ENCODE measurements at regions not wholly inside any gene's neighbourhood (a gene's known extent, or its start where the extent isn't known, plus 50 kb on each side); places are given as distances from the start of the nearest gene placed in this dataset.
"Not testable (repeated sequence)": the region's sequence is repeated elsewhere in the genome, so short reads cannot be mapped to it uniquely, and the experiment has no call there.

DNA sequence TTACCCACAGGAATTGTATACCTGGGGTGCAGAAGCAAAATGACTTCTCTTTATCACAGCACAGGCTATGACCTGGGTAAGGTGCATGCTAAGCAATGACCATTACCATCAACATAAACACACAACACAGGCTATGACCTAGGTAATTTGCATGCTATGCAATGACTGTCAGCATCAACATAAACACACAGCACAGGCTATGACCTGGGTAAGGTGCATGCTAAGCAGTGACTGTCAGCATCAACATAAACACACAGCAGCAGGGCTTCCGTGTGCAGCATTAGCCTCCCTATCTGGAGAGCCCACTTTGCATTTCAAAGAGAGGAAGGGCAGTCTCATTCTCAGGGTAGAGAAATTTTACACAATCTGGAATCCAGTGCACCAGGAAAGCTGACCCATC, 583.0 kb downstream of the TMEM121 start:
- no peak for DNase-seq

DNA sequence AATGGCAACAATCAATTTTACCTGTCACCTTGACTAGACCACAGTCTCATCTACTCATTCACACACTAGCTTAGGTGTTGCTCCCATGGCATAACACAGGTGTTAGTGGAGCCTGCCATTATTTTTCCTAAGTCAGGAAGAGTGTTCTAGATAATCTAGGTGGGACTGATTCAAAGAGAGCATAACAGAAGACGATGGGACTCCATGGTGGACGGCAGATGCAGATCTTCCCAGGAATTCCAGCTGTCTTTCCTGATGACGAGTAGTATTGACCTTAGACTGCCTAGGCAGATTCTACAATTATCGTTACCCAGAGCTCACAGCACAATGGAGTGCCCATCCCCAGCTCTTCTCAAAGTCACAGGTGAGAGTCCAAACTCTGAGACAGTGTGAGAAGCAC, 589.0 kb downstream of the TMEM121 start:
- no peak for DNase-seq

DNA sequence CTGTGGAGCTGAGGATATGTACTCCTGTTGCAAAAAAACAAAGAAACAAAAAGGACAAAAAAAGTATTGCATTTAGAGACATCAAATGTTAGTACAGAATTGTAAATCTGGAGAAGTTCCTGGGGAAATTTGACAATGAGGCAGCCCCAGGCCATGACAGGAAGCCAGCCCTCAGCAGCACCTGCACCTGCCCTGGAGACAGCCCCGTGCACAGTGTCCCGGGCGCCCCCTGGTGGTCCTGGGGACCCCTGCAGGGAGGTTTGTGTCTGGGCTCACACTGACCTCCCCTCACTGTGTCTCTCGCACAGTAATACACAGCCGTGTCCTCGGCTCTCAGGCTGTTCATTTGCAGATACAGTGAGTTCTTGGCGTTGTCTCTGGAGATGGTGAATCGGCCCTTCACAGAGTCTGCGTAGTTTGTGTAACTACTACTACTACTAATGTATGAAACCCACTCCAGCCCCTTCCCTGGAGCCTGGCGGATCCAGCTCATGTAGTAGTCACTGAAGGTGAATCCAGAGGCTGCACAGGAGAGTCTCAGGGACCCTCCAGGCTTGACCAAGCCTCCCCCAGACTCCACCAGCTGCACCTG, 590.1 kb downstream of the TMEM121 start:
- DNase-seq: peak; percentile 22

DNA sequence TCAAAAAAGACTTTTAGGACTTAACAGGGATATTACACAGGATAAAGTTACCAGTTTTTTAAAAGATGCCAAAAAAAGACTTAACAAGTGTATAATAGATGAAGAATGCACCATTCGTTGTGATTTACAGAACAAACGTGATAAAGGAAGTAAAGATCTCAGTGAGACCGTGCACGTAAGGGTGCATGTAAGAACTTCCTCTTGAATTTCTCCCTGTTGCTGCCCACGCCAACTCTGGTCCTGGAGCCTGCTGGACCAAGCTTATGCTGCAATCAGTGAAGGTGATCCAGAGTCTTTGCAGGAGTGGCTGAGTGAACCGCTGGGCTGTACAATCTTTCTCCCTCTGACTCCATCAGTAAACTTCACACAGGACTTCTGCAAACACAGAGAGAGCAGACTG, 593.7 kb downstream of the TMEM121 start:
- DNase-seq: no peak

DNA sequence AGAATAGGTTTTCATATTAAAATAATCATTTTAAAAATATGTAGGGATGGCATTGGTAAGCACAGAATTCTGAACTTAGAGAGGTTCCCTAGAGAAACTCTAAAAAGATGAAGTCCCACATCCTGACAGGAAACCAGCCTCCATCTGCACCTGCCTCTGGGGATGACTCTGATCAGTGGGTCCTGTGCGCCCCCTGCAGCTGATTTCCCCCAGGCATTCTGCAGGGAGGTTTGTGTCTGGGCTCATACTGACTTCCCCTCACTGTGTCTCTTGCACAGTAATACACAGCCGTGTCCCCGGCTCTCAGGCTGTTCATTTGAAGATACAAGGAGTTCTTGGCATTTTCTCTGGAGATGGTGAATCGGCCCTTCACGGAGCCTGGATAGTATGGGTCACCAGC, 602.9 kb downstream of the TMEM121 start:
- no peak for DNase-seq

DNA sequence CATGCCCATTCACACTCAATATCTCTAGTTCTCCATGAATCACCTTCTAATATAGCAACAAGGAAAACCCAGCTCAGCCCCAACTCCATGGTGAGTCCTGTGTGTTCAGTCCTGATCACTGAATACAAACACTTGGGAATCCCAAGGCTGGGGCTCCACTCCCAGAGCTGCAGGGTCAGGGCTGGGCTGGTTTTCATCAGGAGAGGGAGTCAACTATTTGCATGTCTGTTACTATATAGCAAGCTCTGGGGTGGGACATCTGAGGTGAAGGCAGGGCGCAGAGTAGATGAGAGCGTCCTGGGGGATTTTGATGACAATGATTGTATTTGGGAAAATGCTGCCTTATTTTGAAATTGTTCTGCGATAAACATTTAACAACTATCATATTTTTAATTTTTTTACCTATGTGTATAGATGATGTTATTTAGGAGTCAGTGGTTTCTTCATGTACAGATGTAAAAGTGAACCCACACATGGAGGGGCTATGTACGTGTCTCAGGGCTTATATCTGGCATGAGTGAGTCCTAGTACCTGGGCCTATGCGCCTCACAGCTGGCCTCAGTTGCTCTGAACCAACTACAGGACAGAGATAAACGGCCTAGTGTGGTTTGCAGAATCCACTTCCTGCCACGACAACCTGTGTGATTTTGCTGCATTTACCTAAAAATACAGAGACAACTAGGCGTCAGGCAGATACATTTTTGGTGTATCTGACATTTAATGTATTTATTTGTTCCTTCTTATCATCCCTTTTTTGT, 603.7 kb downstream of the TMEM121 start:
- DNase-seq: not testable (repeated sequence)

DNA sequence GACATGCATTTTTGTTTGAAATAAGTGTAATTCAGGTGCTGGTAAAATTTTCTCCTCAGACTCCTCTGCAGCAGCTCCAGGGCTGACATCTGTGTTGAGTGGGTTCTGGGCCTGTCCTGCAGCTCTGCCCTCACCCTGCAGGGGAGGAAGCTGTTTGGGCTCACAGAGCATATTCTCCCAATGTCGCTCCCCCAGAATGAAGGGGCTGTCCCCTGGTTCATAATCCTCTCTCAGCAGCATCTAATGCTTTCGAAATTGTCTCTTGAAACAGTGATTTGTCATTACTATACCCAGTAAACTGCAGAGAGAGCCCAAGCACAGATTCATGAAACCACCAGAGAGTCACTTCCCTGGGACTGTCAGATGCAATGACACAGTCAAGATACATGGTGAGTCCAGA, 606.7 kb downstream of the TMEM121 start:
- DNase-seq: not testable (repeated sequence)

DNA sequence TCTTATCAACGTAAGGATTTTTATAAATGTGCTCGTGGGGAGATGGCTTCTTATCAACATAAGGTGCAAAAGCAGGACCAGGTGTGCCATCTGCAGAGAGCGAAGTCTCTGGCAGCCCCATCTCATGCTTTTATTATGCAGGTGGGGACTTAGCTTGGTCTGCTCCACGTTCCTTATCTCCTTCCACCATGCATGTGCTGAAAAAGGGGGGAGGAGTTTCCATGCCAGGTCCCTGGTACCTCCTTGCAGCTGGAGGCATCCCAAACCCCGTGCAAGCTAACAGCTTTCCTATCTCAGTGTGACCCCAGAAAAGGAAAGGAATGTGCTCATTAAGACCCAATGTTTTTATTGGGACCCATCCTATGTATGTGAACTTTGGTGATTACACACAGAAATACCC, 608.5 kb downstream of the TMEM121 start:
- DNase-seq: no peak

DNA sequence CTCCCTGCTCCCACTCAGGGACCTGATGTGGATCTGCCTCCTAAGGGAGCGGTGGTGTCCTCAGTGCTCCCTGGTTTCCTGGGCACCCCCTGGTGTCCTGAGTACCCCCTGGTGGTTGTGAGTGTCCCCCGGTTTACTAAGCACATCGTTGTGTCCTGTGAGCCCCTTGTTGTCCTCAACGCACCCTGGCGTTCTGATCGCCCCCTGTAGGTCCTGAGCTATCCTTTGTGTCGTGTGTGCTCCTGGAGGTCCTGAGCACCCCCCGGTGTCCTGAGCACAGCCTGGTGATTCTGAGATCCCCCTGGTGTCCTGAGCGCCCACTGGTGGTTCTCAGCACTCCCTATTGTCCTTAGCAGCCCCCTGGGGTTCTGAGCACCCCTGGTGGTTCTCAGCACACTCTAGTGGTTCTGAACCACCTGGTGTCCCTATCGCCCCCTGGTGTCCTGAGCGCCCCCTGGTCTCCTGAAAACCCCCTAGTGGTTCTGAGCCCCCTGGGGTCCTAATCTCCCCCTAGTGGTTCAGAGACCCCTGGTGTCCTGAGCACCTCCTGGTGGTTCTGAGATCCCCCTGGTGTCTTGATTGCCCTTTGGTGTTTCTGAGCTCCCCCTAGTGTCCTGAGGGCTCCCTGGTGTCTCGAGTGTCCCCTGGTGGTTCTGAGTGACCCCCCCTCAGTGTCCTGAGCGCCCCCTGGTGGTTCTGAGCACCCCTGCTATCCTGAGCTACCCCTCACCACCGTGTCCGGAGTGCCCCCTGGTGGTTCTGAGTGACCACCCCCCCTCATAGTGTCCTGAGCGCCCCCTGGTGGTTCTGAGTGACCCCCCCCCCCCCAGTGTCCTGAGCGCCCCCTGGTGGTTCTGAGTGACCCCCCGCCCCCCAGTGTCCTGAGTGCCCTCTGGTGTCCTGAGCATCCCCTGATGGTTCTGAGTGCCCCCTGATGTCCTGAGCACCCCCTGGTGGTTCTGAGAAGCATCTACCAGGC, 615.1 kb downstream of the TMEM121 start:
- DNase-seq: no peak

DNA sequence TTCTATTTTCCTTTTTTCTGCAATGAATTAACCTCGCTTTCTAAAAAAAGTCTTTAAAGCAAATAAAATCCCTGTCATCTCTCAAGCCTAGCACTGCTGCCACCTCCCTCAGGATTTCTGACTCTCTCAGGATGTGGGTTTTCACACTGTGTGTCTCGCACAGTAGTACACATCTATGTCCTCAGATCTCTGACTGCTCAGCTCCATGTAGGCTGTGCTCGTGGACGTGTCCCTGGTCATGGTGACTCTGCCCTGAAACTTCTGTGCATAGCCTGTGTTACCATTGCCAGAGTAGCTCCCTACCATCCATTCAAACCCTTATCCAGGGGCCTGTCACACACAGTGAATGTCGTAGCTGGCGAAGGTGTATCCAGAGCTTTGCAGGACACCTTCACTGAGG, 619.3 kb downstream of the TMEM121 start:
- not testable (repeated sequence) for DNase-seq

DNA sequence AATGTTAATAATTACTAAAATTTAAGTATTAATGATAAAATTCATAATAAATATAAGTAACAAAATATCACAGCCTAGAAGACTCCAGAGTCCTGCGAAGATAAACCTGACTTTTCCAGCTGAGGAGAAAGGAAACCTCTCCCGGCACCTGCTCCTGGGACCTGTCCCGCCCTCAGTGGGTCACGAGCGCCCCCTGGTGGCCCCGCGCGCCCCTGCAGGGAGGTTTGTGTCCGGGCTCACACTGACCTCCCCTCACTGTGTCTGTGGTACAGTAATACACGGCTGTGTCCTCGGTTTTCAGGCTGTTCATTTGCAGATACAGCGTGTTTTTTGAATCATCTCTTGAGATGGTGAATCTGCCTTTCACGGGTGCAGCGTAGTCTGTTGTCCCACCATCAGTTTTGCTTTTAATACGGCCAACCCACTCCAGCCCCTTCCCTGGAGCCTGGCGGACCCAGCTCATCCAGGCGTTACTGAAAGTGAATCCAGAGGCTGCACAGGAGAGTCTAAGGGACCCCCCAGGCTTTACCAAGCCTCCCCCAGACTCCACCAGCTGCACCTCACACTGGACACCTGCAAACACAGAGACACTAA, 627.1 kb downstream of the TMEM121 start:
- DNase-seq: peak; percentile 48

DNA sequence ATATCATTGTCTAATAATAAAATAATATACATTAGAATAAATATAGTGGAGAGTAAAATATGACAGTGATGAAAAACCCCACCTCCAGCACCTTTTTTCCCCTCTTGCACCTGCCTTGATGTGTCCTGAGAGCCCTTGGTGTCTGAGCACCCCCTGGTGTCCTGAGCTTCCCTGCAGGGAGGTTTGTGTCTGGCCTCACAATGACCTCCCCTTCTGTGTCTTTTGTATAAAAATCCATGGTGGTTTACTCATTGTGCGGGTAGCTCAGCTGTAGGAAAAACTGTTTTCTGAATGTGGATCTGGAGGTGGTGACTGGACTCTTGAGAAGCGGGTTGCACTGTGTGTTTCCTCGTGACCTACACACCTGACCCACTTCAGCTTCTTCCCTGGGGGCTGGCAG, 636.9 kb downstream of the TMEM121 start:
- DNase-seq: no peak

DNA sequence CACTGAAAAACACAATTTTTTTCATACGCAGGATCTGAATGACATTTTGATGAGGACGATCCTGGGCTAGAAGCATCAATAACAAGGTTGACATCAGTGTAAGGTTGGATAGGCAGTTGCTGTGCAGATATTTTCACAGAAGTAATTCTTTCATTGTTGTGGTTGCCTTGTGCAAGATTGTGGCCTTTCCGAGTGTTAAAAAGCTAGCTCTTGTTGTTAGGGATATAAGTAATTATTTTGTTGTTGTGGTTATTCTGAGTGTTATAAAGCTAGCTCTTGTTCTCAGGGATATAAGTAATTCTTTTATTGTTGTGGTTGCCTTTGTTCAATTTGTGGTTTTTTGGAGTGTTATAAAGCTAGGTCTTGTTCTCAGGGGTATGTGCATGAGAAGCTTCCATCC, 637.4 kb downstream of the TMEM121 start:
- not testable (repeated sequence) for DNase-seq

DNA sequence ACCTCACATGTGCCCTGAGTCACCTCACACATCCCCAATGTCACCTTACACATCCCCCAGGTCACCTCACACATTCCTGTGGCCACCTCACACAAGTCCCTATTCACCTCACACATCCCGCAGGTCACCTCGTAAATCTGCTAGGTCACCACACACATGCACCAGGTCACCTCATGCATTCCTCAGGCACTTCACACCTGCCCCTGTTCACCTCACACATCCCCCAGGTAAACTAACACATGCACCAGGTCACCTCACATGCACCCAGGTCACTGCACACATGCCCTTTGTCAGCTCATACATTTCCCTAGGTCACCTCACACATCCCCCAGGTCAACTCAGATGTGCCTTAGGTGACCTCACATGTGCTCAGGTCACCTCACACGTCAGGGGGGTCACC, 639.8 kb downstream of the TMEM121 start:
- DNase-seq: no peak

DNA sequence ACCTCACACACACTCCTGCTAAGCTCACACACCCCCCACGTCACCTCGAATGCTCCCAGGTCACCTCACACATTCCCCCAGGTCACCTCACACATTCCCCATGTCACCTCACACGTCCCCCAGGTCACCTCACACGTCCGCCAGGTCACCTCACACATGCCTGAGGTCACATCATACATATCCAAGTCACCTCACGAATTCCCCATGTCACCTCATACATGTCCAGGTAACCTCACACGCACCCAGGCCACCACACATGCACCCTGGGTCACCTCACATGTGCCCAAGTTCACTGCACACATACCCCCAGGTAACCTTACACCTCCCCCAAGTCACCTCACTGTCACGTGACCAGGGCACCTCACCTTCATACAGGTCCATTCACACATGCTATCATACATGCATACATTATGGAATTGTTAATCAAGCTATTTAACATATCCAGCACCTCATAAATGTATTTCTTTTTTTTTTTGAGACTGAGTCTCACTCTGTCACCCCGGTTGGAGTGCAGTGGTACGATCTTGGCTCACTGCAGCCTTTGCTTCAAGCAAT, 640.3 kb downstream of the TMEM121 start:
- DNase-seq: no peak

DNA sequence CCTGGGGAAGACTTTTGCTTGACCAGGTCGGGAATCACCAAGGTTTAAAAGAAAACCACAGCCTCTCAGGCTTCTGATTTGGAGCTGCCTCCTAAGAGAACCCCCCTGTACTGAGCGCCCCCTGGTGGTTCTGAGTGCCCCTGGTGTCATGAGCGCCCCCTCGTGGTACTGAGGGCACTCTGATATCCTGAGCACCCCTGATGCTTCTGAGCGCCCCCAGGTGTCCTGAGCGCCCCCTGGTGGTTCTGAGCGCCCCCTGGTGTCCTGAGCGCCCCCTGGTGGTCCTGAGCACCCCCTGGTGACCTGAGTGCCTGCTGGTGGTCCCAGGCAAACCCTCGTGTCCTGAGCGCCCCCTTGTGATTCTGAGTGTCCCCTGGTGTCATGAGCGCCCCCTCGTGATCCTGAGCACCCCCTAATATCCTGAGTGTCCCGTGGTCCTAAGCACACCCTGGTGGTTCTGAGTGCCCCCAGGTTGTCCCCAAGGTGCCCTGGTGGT, 643.8 kb downstream of the TMEM121 start:
- DNase-seq: not testable (repeated sequence)

DNA sequence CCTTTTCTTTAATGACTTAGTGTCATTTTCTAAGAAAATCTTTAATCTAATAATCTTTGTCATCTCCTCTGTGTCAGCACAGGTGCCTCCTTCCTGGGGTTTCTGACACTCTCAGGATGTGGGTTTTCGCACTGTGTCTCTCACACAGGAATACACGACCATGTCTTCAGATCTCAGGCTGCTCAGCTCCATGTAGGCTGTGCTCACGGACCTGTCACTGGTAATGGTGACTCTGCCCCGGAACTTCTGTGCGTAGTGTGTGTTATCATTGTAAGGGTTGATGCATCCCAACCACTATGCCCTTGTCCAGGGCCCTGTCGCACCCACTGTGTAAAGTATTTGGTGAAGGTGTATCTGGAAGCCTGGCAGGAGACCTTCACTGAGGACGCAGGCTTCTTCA, 647.8 kb downstream of the TMEM121 start:
- DNase-seq: no peak

DNA sequence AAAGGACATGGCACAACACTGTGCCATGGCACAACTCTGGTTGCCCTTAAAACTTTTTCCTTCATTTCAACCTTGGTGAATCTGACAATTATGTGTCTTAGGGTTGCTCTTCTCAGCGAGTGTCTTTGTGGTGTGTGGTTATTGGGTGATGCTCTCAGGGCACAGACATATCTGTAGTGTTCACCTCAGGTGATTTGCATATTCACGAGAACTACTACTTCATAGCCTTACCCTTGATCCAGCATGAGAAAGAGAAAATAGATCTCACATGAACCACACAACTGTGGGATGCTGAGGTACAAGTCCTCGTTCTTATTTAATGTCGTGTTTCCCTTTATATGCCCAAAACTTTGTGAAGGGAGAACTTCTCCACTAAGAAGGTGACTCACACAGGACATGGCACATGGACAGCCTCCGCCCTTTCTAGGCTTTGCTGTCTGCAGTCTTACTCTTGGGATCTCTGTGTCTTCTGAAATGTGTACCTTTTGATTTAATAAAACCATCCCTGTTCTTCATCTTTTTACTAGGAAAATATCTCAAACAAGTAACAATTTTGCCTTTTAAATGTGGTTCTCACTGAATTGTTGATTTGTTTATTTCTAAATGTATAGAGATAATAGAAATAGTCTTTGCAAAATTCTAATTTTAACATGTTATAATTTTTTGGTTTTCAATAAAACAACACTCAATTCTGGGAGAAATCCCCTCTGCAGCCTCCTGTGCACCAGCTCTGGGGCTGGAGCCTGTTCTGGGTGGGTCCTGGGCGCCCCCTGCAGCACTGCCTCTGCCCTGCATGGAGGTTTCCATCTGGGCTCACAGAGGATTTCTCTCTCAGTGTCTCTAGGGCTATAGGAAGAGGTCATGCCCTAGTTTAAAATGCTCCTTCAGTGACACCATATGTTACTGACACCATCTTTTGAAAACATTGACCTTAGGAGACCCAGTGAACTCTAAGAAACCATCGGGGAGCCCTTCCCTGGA, 651.2 kb downstream of the TMEM121 start:
- not testable (repeated sequence) for DNase-seq

DNA sequence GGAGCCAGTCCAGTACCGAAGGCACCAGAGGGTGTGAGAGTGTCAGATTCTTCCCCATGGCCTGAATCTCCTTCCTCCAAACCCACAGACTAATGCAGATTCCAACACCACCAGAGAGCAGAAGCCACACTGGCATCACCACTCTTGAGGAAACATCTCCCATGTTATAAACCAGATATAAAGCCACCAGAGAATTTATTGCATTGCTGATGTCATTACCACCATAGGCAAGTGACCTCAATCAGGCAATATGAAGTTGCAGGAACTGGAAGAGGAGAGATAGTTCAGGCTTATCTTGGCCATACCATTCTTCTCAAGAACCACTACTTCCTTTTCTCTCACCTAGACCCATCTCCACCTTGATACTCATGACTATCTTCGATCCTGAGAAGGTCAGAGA, 653.4 kb downstream of the TMEM121 start:
- DNase-seq: no peak

DNA sequence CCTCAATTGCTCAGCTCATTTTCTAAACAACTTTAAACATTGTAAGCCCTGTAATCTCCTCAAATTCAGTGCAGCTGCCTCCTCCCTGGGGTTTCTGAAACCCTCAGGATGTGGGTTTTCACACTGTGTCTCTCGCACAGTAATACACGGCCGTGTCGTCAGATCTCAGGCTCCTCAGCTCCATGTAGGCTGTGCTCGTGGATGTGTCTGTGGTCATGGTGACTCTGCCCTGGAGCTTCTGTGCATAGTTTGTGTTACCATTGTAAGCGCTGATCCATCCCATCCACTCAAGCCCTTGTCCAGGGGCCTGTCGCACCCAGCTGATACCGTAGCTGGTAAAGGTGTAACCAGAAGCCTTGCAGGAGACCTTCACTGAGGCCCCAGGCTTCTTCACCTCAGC, 658.4 kb downstream of the TMEM121 start:
- not testable (repeated sequence) for DNase-seq

DNA sequence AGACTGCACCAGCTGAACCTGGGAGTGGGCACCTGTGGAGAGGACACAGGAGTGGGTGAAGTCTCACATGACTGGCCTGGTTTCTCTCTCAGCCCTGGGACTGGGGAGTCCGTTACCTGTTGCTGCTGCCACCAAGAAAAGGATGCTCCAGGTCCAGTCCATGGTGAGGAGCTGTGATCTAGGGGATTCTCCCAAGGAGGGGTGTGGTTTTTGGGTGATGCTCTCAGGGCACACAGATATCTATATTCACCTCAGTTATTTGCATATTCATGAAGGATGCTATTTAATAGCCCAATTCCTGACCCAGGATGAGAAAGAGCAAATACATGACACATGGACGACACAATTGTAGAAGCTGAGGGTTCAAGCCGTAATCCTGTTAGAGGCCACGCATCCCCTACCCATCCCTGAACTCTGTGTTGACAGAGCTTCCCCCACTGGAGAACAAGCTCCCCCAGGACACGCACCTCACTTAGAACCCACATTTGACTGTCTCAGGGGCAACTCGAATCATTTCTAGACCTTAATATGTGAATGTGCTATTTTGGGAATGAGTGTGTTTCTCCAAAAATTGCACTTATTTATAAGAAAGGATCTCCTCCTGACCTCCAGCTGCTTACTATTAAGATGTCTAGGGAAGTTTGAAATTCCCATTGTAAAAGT, 658.9 kb downstream of the TMEM121 start:
- not testable (repeated sequence) for DNase-seq

Data from DMS79 treated with DMSO at 0.1 percent for 48 hours (cell line).